H9 (cell line): ENCODE measurements at regions not wholly inside any gene's neighbourhood (a gene's known extent, or its start where the extent isn't known, plus 50 kb on each side); places are given as distances from the start of the nearest gene placed in this dataset.

Experiments used
- DNase-seq: peaks from one replicate; pipeline ENCODE4 v3.0.0-alpha.2; 2017
- H2AFZ ChIP-seq: one replicate; pipeline ENCODE4 v1.6.1; 2013; ENCODE audit warnings: mild to moderate bottlenecking, low read length, control low read depth, moderate library complexity
- H2AK5ac ChIP-seq: 2 replicates; pipeline ENCODE4 v1.6.1; 2013; ENCODE audit warnings: low read length, control low read depth, mixed read lengths; ENCODE audit not compliant: insufficient read length
- H2BK120ac ChIP-seq: one replicate; pipeline ENCODE4 v1.6.1; 2013; ENCODE audit warnings: low read depth, mild to moderate bottlenecking, low read length, control low read depth, inconsistent platforms; ENCODE audit not compliant: poor library complexity, severe bottlenecking
- H2BK12ac ChIP-seq: 2 replicates; pipeline ENCODE4 v1.6.1; 2013; ENCODE audit warnings: low read length, control low read depth, mixed read lengths, low read depth; ENCODE audit not compliant: insufficient read length
- H2BK15ac ChIP-seq: 2 replicates; pipeline ENCODE4 v1.6.1; 2013; ENCODE audit warnings: low read depth, low read length, control low read depth
- H2BK20ac ChIP-seq: one replicate; pipeline ENCODE4 v1.6.1; 2013; ENCODE audit warnings: low read depth, mild to moderate bottlenecking, low read length, control low read depth, inconsistent platforms; ENCODE audit not compliant: poor library complexity, severe bottlenecking
- H2BK5ac ChIP-seq: 2 replicates; pipeline ENCODE4 v1.6.1; 2013; ENCODE audit warnings: low read length, control low read depth, mixed read lengths; ENCODE audit not compliant: insufficient read length
- H3K14ac ChIP-seq: 2 replicates; pipeline ENCODE4 v1.6.1; 2013; ENCODE audit warnings: low read length, control low read depth; ENCODE audit not compliant: insufficient read depth
- H3K18ac ChIP-seq: 2 replicates; pipeline ENCODE4 v1.6.1; 2013; ENCODE audit warnings: low read depth, mild to moderate bottlenecking, mixed read lengths, low read length, control low read depth; ENCODE audit not compliant: insufficient read length
- H3K23ac ChIP-seq: 2 replicates; pipeline ENCODE4 v1.6.1; 2013; ENCODE audit warnings: low read length, control low read depth, mixed read lengths, low read depth; ENCODE audit not compliant: insufficient read length
- H3K23me2 ChIP-seq: 2 replicates; pipeline ENCODE4 v1.6.1; 2013; ENCODE audit warnings: low read depth, mild to moderate bottlenecking, mixed read lengths, low read length, control low read depth; ENCODE audit not compliant: insufficient read length, poor library complexity, severe bottlenecking
- H3K27ac ChIP-seq: 2 replicates; pipeline ENCODE4 v1.5.1; 2013; ENCODE audit warnings: low read length, control low read depth, mixed read lengths, low read depth; ENCODE audit not compliant: insufficient read length
- H3K27me3 ChIP-seq: 2 replicates; pipeline ENCODE4 v1.6.1; 2013; ENCODE audit warnings: low read length, control low read depth, inconsistent platforms; ENCODE audit not compliant: insufficient read depth
- H3K4ac ChIP-seq: 2 replicates; pipeline ENCODE4 v1.6.1; 2013; ENCODE audit warnings: low read depth, mild to moderate bottlenecking, control low read depth, inconsistent platforms, low read length, moderate library complexity
- H3K4me1 ChIP-seq: 2 replicates; pipeline ENCODE4 v1.6.1; 2013; ENCODE audit warnings: low read length, control low read depth, inconsistent platforms; ENCODE audit not compliant: insufficient read depth
- H3K4me2 ChIP-seq: 2 replicates; pipeline ENCODE4 v1.6.1; 2013; ENCODE audit warnings: low read length, control low read depth, mixed read lengths; ENCODE audit not compliant: insufficient read length, insufficient read depth
- H3K56ac ChIP-seq: 2 replicates; pipeline ENCODE4 v1.6.1; 2013; ENCODE audit warnings: low read depth, mild to moderate bottlenecking, mixed read lengths, low read length, control low read depth; ENCODE audit not compliant: insufficient read length
- H3K79me1 ChIP-seq: 2 replicates; pipeline ENCODE4 v1.6.1; 2013; ENCODE audit warnings: low read depth, mild to moderate bottlenecking, moderate library complexity, low read length, control low read depth, inconsistent platforms; ENCODE audit not compliant: insufficient read depth, poor library complexity, severe bottlenecking
- H3K79me2 ChIP-seq: 2 replicates; pipeline ENCODE4 v1.6.1; 2013; ENCODE audit warnings: low read length, control low read depth, inconsistent platforms; ENCODE audit not compliant: insufficient read depth
- H3K9ac ChIP-seq: 2 replicates; pipeline ENCODE4 v1.6.1; 2013; ENCODE audit warnings: low read length, control low read depth, mixed read lengths; ENCODE audit not compliant: insufficient read length; ENCODE audit errors: extremely low read depth
- H3K9me3 ChIP-seq: one replicate; pipeline ENCODE4 v1.6.1; 2013; ENCODE audit warnings: low read depth, low read length, inconsistent platforms; ENCODE audit not compliant: control insufficient read depth
- H3T11ph ChIP-seq: one replicate; pipeline ENCODE4 v1.6.1; 2013; ENCODE audit warnings: mild to moderate bottlenecking, low read length, control low read depth, inconsistent platforms
- H4K20me1 ChIP-seq: one replicate; pipeline ENCODE4 v1.6.1; 2013; ENCODE audit not compliant: control insufficient read depth, insufficient read length, insufficient read depth
- H4K5ac ChIP-seq: 2 replicates; pipeline ENCODE4 v1.6.1; 2013; ENCODE audit warnings: low read depth, mild to moderate bottlenecking, mixed read lengths, low read length, control low read depth; ENCODE audit not compliant: insufficient read length
- H4K8ac ChIP-seq: replicated peaks from 2 replicates; pipeline ENCODE4 v1.6.1; 2013; ENCODE audit warnings: low read length, control low read depth, mixed read lengths, low read depth; ENCODE audit not compliant: insufficient read length
- H4K91ac ChIP-seq: 2 replicates; pipeline ENCODE4 v1.6.1; 2013; ENCODE audit warnings: low read depth, mild to moderate bottlenecking, moderate library complexity, mixed read lengths, low read length, control low read depth; ENCODE audit not compliant: insufficient read length
- H3K27ac Mint-ChIP-seq, 3 experiments: 2 replicates in 2 of 3; 3 replicates in 1 of 3; pipeline ENCODE4 v1.8.0; 2020 to 2021; ENCODE audit warnings: mixed read lengths in 3 of 3, mild to moderate bottlenecking in 1 of 3, moderate library complexity in 1 of 3
- H3K27me3 Mint-ChIP-seq: 2 replicates; pipeline ENCODE4 v1.8.0; 2021; ENCODE audit warnings: low read depth, mild to moderate bottlenecking, moderate library complexity, mixed read lengths
- H3K36me3 Mint-ChIP-seq, 3 experiments: 2 replicates in 2 of 3; 3 replicates in 1 of 3; pipeline ENCODE4 v1.8.0; 2020 to 2021; ENCODE audit warnings: low read depth in 3 of 3, mixed read lengths in 3 of 3; ENCODE audit not compliant: insufficient read depth in 1 of 3
- H3K4me1 Mint-ChIP-seq, 2 experiments: 2 replicates each; pipeline ENCODE4 v1.8.0; 2020; ENCODE audit warnings: mixed read lengths in 2 of 2
- H3K4me3 Mint-ChIP-seq, 2 experiments: 2 replicates in 1 of 2; 3 replicates in 1 of 2; pipeline ENCODE4 v1.8.0; 2020 to 2021; ENCODE audit warnings: mild to moderate bottlenecking in 2 of 2, mixed read lengths in 2 of 2, moderate library complexity in 1 of 2
- H3K9me3 Mint-ChIP-seq, 2 experiments: 2 replicates in 1 of 2; 3 replicates in 1 of 2; pipeline ENCODE4 v1.8.0; 2020; ENCODE audit warnings: mild to moderate bottlenecking in 2 of 2, mixed read lengths in 2 of 2, moderate library complexity in 1 of 2
- WGBS: extraction: QIAGEN DNeasy Blood & Tissue Kit; methylation state at CpG from one replicate; pipeline ENCODE4 v1.1.7; 2013; ENCODE audit warnings: missing lambda C conversion rate, low lambda C conversion rate, mixed read lengths; ENCODE audit not compliant: insufficient read length; ENCODE audit errors: extremely low coverage; 5-methylcytosine and 5-hydroxymethylcytosine counted together
- TF ChIP-seq, protein P1 (sequence below): fragments of 200-600 bp; sonication (generic); conservative IDR thresholded peaks from 3 replicates; pipeline ENCODE4 v1.8.0; 2021; ENCODE audit warnings: antibody characterized with exemption, mild to moderate bottlenecking

DNA sequence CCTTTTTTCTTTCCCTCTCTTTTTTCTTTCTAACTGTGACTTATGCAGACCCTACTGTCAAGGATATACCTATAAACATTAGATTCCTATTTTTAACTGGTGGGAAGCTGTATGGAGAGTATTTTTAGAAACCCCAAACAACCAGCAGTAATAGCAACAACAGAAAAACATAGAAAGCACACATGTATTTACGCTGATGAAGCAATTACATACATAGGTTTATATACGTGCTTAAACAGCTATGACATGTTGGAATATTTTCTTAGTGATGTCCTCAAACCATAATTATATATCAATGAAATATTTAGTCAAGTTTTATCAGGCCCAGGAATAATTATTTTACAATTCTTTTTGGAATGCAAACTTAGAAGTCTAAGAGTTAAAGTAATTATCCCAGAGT, 294.3 kb upstream of the SOX4 start:
- Histone ChIP-seq H3T11ph (no peak overlapping the region), H4K5ac (no peak overlapping the region), H4K20me1 (no peaks in the 10 kb centered on the region), H2AFZ (no peak overlapping the region), H2BK120ac (no peak overlapping the region), H3K9ac (no peak overlapping the region), H4K91ac (no peak overlapping the region), H3K23ac (no peak overlapping the region), H3K14ac (no peak overlapping the region), H2BK20ac (no peak overlapping the region), H3K4me2 (no peak overlapping the region), H2BK12ac (no peak overlapping the region), H3K79me2 (no peaks in the 10 kb centered on the region), H2BK15ac (no peak overlapping the region), H3K56ac (no peak overlapping the region), H3K4me1 (no peaks in the 10 kb centered on the region), H4K8ac (no peak overlapping the region), H3K27ac (no peak overlapping the region), H3K18ac (no peak overlapping the region), H3K27me3 (no peaks in the 10 kb centered on the region), H3K4ac (no peak overlapping the region), H3K79me1 (no peaks in the 10 kb centered on the region), H2AK5ac (no peak overlapping the region), H3K23me2 (no peaks in the 10 kb centered on the region), H2BK5ac (no peak overlapping the region), H3K9me3 (no peaks in the 10 kb centered on the region)
- Mint-ChIP-seq H3K4me1 (peaks cover 0 to 3% of the 10 kb centered on the region in 2 experiments; a peak in 1 of 4 replicates), H3K9me3 (peaks cover 12 to 17% of the 10 kb centered on the region in 2 experiments), H3K27ac (no peak overlapping the region), H3K27me3 (no peaks in the 10 kb centered on the region), H3K36me3 (peaks cover 0 to 15% (median 2%) of the 10 kb centered on the region in 3 experiments; a peak in 5 of 7 replicates), H3K4me3 (no peak overlapping the region)
- WGBS, result no CpG with 5 or more reads among the region's 2 CpGs
- TF ChIP-seq, protein P1, sequence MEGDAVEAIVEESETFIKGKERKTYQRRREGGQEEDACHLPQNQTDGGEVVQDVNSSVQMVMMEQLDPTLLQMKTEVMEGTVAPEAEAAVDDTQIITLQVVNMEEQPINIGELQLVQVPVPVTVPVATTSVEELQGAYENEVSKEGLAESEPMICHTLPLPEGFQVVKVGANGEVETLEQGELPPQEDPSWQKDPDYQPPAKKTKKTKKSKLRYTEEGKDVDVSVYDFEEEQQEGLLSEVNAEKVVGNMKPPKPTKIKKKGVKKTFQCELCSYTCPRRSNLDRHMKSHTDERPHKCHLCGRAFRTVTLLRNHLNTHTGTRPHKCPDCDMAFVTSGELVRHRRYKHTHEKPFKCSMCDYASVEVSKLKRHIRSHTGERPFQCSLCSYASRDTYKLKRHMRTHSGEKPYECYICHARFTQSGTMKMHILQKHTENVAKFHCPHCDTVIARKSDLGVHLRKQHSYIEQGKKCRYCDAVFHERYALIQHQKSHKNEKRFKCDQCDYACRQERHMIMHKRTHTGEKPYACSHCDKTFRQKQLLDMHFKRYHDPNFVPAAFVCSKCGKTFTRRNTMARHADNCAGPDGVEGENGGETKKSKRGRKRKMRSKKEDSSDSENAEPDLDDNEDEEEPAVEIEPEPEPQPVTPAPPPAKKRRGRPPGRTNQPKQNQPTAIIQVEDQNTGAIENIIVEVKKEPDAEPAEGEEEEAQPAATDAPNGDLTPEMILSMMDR, result no peak
- no peak for DNase-seq
